BE2C (cell line): ENCODE measurements at regions not wholly inside any gene's neighbourhood (a gene's known extent, or its start where the extent isn't known, plus 50 kb on each side); places are given as distances from the start of the nearest gene placed in this dataset.

ENCODE experiments used
- DNase-seq: peaks from one replicate; pipeline ENCODE4 v3.0.0-alpha.2; 2020
- H3K27me3 ChIP-seq: fragments of 250-450 bp; sonication (Bioruptor Pico); 2 replicates; pipeline ENCODE4 v1.5.1; 2020; ENCODE audit warnings: mild to moderate bottlenecking
- H3K36me3 ChIP-seq: fragments of 250-450 bp; sonication (Bioruptor Pico); 2 replicates; pipeline ENCODE4 v1.5.1; 2020; ENCODE audit warnings: mild to moderate bottlenecking
- H3K4me1 ChIP-seq: fragments of 250-450 bp; sonication (Bioruptor Pico); 2 replicates; pipeline ENCODE4 v1.5.1; 2020
- H3K4me3 ChIP-seq: 2 replicates; pipeline ENCODE4 v1.5.1; 2011; ENCODE audit warnings: low read depth, low read length
- H3K9me3 ChIP-seq: fragments of 250-450 bp; sonication (Bioruptor Pico); 2 replicates; pipeline ENCODE4 v1.5.1; 2020
- CTCF ChIP-seq: IDR thresholded peaks from 2 replicates; pipeline ENCODE4 v1.5.1; 2012; ENCODE audit warnings: mild to moderate bottlenecking, low read depth, low read length

- DNase-seq, result no peak
- Histone ChIP-seq H3K36me3 (no peaks in the 10 kb centered on the region), H3K4me3 (no peak overlapping the region), H3K4me1 (no peaks in the 10 kb centered on the region), H3K9me3 (no peaks in the 10 kb centered on the region), H3K27me3 (no peaks in the 10 kb centered on the region)
- TF ChIP-seq CTCF, result no peak
Observed at GRCh38 chr2:226185616-226186211, 613.9 kb downstream of the IRS1 start.

- H3K36me3 ChIP-seq, result no peaks in the 10 kb centered on the region
- TF ChIP-seq CTCF, result no peak
- no peak for DNase-seq
- H3K4me1 ChIP-seq, result no peaks in the 10 kb centered on the region
- H3K9me3 ChIP-seq, result no peaks in the 10 kb centered on the region
- no peaks in the 10 kb centered on the region for H3K27me3 ChIP-seq
- no peak overlapping the region for H3K4me3 ChIP-seq
Observed at GRCh38 chr2:226184940-226185615, 614.5 kb downstream of the IRS1 start.

- H3K9me3 ChIP-seq, result no peaks in the 10 kb centered on the region
- no peak overlapping the region for H3K4me3 ChIP-seq
- no peak for TF ChIP-seq CTCF
- no peaks in the 10 kb centered on the region for H3K36me3 ChIP-seq
- no peaks in the 10 kb centered on the region for H3K4me1 ChIP-seq
- no peaks in the 10 kb centered on the region for H3K27me3 ChIP-seq
- no peak for DNase-seq
Observed at GRCh38 chr2:226184540-226184939, 615.1 kb downstream of the IRS1 start.

GRCh38 chr2:226183550-226183949 is 616.1 kb downstream of the IRS1 start:
- Histone ChIP-seq H3K4me3 (no peak overlapping the region), H3K4me1 (no peaks in the 10 kb centered on the region), H3K9me3 (no peaks in the 10 kb centered on the region), H3K36me3 (no peaks in the 10 kb centered on the region), H3K27me3 (no peaks in the 10 kb centered on the region)
- no peak for TF ChIP-seq CTCF
- DNase-seq, result no peak

GRCh38 chr2:226183033-226183432 is 616.6 kb downstream of the IRS1 start:
- DNase-seq, result no peak
- H3K4me3 ChIP-seq, result no peak overlapping the region
- no peaks in the 10 kb centered on the region for H3K9me3 ChIP-seq
- H3K36me3 ChIP-seq, result no peaks in the 10 kb centered on the region
- no peak for TF ChIP-seq CTCF
- no peaks in the 10 kb centered on the region for H3K4me1 ChIP-seq
- H3K27me3 ChIP-seq, result no peaks in the 10 kb centered on the region

- TF ChIP-seq CTCF, result no peak
- Histone ChIP-seq H3K9me3 (no peaks in the 10 kb centered on the region), H3K4me1 (no peaks in the 10 kb centered on the region), H3K27me3 (no peaks in the 10 kb centered on the region), H3K4me3 (no peak overlapping the region), H3K36me3 (no peaks in the 10 kb centered on the region)
- DNase-seq, result no peak
Observed at GRCh38 chr2:226181909-226182308, 617.7 kb downstream of the IRS1 start.
